ENCODE measurements at regions not wholly inside any gene's neighbourhood (a gene's known extent, or its start where the extent isn't known, plus 50 kb on each side); places are given as distances from the start of the nearest gene placed in this dataset.
"Not testable (repeated sequence)": the region's sequence is repeated elsewhere in the genome, so short reads cannot be mapped to it uniquely, and the experiment has no call there.

DNA sequence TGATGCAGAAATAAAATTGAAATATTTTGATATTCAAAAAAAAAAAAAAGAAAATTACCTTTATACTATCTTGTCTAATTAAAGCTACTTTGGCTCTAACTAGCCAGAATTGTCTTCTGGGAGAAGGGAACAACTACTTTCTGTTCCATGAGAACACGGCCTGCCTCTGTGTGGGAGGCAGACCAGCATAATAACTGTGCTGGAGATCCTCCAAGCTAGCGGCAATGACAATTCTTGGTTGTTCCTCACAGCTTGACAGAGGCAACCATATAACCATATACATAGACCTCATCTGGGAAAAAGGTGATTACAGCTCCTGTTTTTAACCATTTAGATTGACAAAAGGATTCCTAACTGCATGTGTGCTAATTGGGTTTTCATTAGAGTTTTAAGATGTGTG lies 95.7 kb downstream of the RBMX2 start:
- H3K27ac Mint-ChIP-seq (ENCODE audit: unreplicated experiment), result no peak overlapping the region
- H3K4me3 Mint-ChIP-seq (ENCODE audit: unreplicated experiment), result no peak overlapping the region
- no peaks in the 10 kb centered on the region for H3K27me3 Mint-ChIP-seq (ENCODE audit: unreplicated experiment)
- peaks cover 3% of the 10 kb centered on the region for H3K9me3 Mint-ChIP-seq (ENCODE audit: unreplicated experiment)
- TF ChIP-seq, protein P1, sequence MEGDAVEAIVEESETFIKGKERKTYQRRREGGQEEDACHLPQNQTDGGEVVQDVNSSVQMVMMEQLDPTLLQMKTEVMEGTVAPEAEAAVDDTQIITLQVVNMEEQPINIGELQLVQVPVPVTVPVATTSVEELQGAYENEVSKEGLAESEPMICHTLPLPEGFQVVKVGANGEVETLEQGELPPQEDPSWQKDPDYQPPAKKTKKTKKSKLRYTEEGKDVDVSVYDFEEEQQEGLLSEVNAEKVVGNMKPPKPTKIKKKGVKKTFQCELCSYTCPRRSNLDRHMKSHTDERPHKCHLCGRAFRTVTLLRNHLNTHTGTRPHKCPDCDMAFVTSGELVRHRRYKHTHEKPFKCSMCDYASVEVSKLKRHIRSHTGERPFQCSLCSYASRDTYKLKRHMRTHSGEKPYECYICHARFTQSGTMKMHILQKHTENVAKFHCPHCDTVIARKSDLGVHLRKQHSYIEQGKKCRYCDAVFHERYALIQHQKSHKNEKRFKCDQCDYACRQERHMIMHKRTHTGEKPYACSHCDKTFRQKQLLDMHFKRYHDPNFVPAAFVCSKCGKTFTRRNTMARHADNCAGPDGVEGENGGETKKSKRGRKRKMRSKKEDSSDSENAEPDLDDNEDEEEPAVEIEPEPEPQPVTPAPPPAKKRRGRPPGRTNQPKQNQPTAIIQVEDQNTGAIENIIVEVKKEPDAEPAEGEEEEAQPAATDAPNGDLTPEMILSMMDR (IDR thresholded peaks at IDR 0.05; ENCODE audit: partially characterized antibody, unreplicated experiment), result no peak
- no peaks in the 10 kb centered on the region for H3K4me1 Mint-ChIP-seq (ENCODE audit: low read depth, unreplicated experiment)
- no peak for DNase-seq
- H3K36me3 Mint-ChIP-seq (ENCODE audit: unreplicated experiment), result no peaks in the 10 kb centered on the region

DNA sequence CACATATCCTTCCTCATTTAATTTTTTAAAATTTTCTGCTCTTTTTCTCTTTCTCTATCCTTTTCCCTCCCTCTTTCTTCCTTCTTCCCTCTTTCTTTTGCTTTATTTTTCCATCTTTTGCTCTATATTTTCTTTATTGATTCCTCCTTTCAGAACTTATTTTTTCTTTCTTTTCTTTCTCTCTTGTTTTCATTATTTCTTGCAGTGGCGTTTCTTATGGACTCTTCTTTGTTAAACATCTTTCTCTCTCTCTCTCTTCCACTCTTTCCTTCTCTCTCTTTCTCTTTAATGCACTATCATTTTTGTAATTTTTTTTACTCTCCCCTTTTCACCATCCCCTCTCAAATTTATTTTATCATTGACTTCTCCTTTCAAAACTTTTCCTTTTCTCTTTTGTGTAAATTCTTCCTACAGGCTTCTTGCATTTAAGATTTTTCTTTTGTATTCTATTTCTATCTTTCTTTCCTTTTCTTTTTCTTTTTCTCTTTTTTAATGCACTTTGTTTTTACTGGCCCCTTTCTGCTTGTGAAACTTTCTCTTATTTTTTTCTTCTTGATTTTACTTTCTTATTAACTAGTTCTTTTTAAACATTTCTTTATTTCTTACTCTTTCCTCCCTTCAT lies 97.0 kb downstream of the RBMX2 start:
- TF ChIP-seq, protein P1 (IDR thresholded peaks at IDR 0.05; ENCODE audit: partially characterized antibody, unreplicated experiment), result no peak
- no peaks in the 10 kb centered on the region for H3K4me1 Mint-ChIP-seq (ENCODE audit: low read depth, unreplicated experiment)
- H3K27me3 Mint-ChIP-seq (ENCODE audit: unreplicated experiment), result no peaks in the 10 kb centered on the region
- no peaks in the 10 kb centered on the region for H3K36me3 Mint-ChIP-seq (ENCODE audit: unreplicated experiment)
- peaks cover 1% of the 10 kb centered on the region for H3K9me3 Mint-ChIP-seq (ENCODE audit: unreplicated experiment)
- DNase-seq, result no peak
- H3K4me3 Mint-ChIP-seq (ENCODE audit: unreplicated experiment), result no peak overlapping the region
- no peak overlapping the region for H3K27ac Mint-ChIP-seq (ENCODE audit: unreplicated experiment)

DNA sequence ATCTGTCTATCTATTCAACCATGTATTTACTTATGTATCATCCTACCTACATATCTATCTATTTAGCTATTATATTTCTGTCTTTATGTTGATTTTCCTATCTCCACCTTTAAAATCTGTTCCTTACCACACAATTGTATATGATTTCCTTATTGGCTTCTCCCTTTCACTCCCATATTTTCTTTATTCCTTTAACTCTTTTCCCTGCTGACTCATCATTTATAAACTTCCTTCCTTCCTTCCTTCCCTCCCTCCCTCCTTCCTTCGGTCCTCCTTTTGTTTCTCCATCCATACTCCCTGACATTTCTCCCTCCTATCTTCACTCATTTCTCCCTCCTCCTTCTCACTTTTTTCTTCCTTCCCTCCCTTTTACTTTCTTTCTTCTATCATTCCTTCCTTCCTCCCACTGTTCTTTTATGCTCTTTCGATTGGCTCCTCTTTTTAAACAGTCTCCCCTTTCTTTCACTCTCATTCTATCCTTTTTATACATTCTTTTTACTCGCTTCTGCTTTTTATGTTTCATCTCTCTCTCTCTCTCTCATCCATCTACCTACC lies 100.3 kb downstream of the RBMX2 start:
- no peak for DNase-seq
- Mint-ChIP-seq H3K36me3 (ENCODE audit: unreplicated experiment) (no peaks in the 10 kb centered on the region), H3K4me3 (ENCODE audit: unreplicated experiment) (no peak overlapping the region), H3K9me3 (ENCODE audit: unreplicated experiment) (no peaks in the 10 kb centered on the region), H3K27me3 (ENCODE audit: unreplicated experiment) (peaks cover 3% of the 10 kb centered on the region), H3K4me1 (ENCODE audit: low read depth, unreplicated experiment) (no peaks in the 10 kb centered on the region), H3K27ac (ENCODE audit: unreplicated experiment) (no peak overlapping the region)
- TF ChIP-seq, protein P1 (IDR thresholded peaks at IDR 0.05; ENCODE audit: partially characterized antibody, unreplicated experiment), result no peak

DNA sequence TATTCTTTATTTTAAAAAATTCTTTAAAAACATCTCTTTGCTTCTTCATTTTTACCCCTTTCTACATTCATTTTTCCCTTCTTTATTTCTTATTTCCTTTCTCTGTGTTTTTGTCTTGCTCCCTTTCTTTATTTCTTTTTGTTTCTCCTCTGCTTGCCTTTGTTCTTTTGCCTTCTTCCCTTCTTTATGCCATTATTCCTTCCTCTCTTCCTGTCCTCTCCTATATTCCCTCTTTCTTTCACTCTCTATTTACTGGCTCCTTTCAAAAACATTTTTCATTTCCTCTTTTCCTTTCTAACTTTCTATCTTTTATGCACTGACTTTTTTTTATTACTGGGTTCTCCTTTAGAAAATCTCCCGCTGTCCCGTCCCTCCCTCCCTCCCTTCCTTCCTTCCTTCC lies 102.2 kb downstream of the RBMX2 start:
- TF ChIP-seq, protein P1 (IDR thresholded peaks at IDR 0.05; ENCODE audit: partially characterized antibody, unreplicated experiment), result no peak
- Mint-ChIP-seq H3K4me3 (ENCODE audit: unreplicated experiment) (no peak overlapping the region), H3K27me3 (ENCODE audit: unreplicated experiment) (peaks cover 3% of the 10 kb centered on the region), H3K9me3 (ENCODE audit: unreplicated experiment) (no peaks in the 10 kb centered on the region), H3K27ac (ENCODE audit: unreplicated experiment) (no peak overlapping the region), H3K36me3 (ENCODE audit: unreplicated experiment) (no peaks in the 10 kb centered on the region), H3K4me1 (ENCODE audit: low read depth, unreplicated experiment) (no peaks in the 10 kb centered on the region)
- no peak for DNase-seq

DNA sequence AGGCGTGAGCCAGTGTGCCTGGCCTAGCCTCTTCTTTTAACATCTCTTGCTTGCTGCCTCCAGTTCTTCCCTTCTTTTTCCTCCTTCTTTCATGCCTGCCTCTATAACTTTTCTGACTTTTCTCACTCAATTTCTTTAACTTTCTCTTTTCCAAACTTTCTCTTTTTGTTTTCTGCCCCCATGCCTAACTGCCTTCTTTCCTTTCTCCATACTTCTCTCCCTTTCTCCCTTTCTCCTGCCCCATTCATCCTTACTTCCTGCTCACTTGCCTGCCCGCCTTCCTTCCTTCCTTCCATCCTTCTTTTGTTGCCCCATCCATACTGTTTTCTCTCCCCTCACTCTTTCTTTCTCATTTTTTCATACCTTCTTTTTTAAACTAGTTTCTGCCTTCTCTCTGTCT lies 105.2 kb downstream of the RBMX2 start:
- TF ChIP-seq, protein P1 (IDR thresholded peaks at IDR 0.05; ENCODE audit: partially characterized antibody, unreplicated experiment), result no peak
- Mint-ChIP-seq H3K27ac (ENCODE audit: unreplicated experiment) (no peak overlapping the region), H3K4me3 (ENCODE audit: unreplicated experiment) (no peak overlapping the region), H3K27me3 (ENCODE audit: unreplicated experiment) (peaks cover 3% of the 10 kb centered on the region), H3K36me3 (ENCODE audit: unreplicated experiment) (no peaks in the 10 kb centered on the region), H3K9me3 (ENCODE audit: unreplicated experiment) (no peaks in the 10 kb centered on the region), H3K4me1 (ENCODE audit: low read depth, unreplicated experiment) (no peaks in the 10 kb centered on the region)
- no peak for DNase-seq

DNA sequence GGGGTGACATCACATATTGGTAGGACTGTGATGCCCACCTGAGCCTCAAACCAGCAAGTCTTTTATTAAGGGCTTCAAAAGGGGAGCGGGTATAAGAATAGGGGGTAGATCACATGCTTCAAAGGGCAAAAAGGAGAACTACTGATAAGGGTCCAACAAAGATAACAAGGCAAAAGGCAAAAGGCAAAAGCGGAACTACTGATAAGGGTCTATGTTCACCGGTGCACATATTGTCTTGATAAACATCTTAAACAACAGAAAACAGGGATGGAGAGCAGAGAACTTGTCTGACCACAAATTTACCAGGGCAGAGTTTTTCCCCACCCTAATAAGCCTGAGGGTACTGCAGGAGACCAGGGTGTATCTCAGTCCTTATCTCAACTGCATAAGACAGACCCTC lies 110.7 kb downstream of the RBMX2 start:
- H3K4me1 Mint-ChIP-seq (ENCODE audit: low read depth, unreplicated experiment); H3K27me3 Mint-ChIP-seq (ENCODE audit: unreplicated experiment); H3K4me3 Mint-ChIP-seq (ENCODE audit: unreplicated experiment); DNase-seq; H3K36me3 Mint-ChIP-seq (ENCODE audit: unreplicated experiment); H3K9me3 Mint-ChIP-seq (ENCODE audit: unreplicated experiment); H3K27ac Mint-ChIP-seq (ENCODE audit: unreplicated experiment): not testable (repeated sequence)
